ENCODE measurements at regions not wholly inside any gene's neighbourhood (a gene's known extent, or its start where the extent isn't known, plus 50 kb on each side); places are given as distances from the start of the nearest gene placed in this dataset.
"Not testable (repeated sequence)": the region's sequence is repeated elsewhere in the genome, so short reads cannot be mapped to it uniquely, and the experiment has no call there.

- not testable (repeated sequence) for H3K27ac ChIP-seq; H3K4me2 ChIP-seq; H2AFZ ChIP-seq (replicated peaks); H4K20me1 ChIP-seq (ENCODE audit: low read depth); H3K36me3 Mint-ChIP-seq; H3K9me3 ChIP-seq (ENCODE audit: low read depth); H3K9ac ChIP-seq; DNase-seq (ENCODE audit: low spot score); H3K4me3 ChIP-seq; H3K4me1 Mint-ChIP-seq; H3K36me3 ChIP-seq; H3K4me3 Mint-ChIP-seq; H3K4me1 ChIP-seq; H3K27ac Mint-ChIP-seq; H3F3A ChIP-seq (ENCODE audit: low read depth); H3K27me3 ChIP-seq; H3K27me3 Mint-ChIP-seq (ENCODE audit: insufficient read depth, low read depth); H3K79me2 ChIP-seq (ENCODE audit: low read depth)
- H3K9me3 Mint-ChIP-seq, result peaks cover 26% of the 10 kb centered on the region
These were observed 2879.9 kb downstream of the RPIA start for GRCh38 chr2:91571239-91571923.

GRCh38 chr2:91573018-91573417 lies 2881.5 kb downstream of the RPIA start:
- H3F3A ChIP-seq (ENCODE audit: low read depth); H3K9ac ChIP-seq; H4K20me1 ChIP-seq (ENCODE audit: low read depth); H2AFZ ChIP-seq (replicated peaks); H3K36me3 ChIP-seq; H3K4me3 ChIP-seq; H3K27me3 Mint-ChIP-seq (ENCODE audit: insufficient read depth, low read depth); H3K79me2 ChIP-seq (ENCODE audit: low read depth); H3K27me3 ChIP-seq; H3K36me3 Mint-ChIP-seq; DNase-seq (ENCODE audit: low spot score); H3K4me1 ChIP-seq; H3K27ac ChIP-seq; H3K4me3 Mint-ChIP-seq; H3K27ac Mint-ChIP-seq; H3K4me1 Mint-ChIP-seq; H3K4me2 ChIP-seq: not testable (repeated sequence)
- peaks cover 27% of the 10 kb centered on the region for H3K9me3 Mint-ChIP-seq
- H3K9me3 ChIP-seq (ENCODE audit: low read depth), result peaks cover 21% of the 10 kb centered on the region

- not testable (repeated sequence) for H3K79me2 ChIP-seq (ENCODE audit: low read depth); H3K4me1 ChIP-seq; H3K36me3 Mint-ChIP-seq; DNase-seq (ENCODE audit: low spot score); H3K27ac ChIP-seq; H3K4me2 ChIP-seq; H2AFZ ChIP-seq (replicated peaks); H3F3A ChIP-seq (ENCODE audit: low read depth); H3K4me1 Mint-ChIP-seq; H3K9ac ChIP-seq; H3K27me3 Mint-ChIP-seq (ENCODE audit: insufficient read depth, low read depth); H3K27ac Mint-ChIP-seq; H4K20me1 ChIP-seq (ENCODE audit: low read depth); H3K4me3 ChIP-seq; H3K4me3 Mint-ChIP-seq; H3K36me3 ChIP-seq; H3K27me3 ChIP-seq
- peaks cover 26% of the 10 kb centered on the region for H3K9me3 ChIP-seq (ENCODE audit: low read depth)
- peaks cover 26% of the 10 kb centered on the region for H3K9me3 Mint-ChIP-seq
These were observed 2882.3 kb downstream of the RPIA start for GRCh38 chr2:91573755-91574154.

DNA sequence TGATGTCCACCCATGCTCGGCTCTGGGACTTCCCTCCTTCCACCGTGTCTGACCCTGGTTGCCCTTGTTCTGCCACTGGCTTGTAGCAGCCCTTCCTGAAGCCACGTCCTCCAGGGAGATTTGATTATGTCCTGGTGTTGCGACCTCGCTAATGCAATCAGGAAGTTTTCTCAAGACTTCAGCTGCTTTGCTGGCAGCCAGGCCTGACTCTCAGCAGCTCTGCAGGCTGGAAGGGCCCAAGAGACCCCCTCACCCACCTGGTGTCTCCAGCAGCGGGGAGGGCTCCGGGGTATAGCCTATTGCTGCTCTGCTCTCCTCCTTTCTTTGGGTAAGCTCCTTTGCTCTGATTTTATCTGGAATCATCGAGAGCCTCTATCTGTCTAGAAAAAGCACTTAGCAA lies 2882.8 kb downstream of the RPIA start:
- not testable (repeated sequence) for H3K4me1 Mint-ChIP-seq; H3K4me2 ChIP-seq; H2AFZ ChIP-seq (replicated peaks); H3F3A ChIP-seq (ENCODE audit: low read depth); H3K36me3 Mint-ChIP-seq; H3K4me1 ChIP-seq; H3K9ac ChIP-seq; H3K27ac ChIP-seq; H3K36me3 ChIP-seq; H3K27me3 Mint-ChIP-seq (ENCODE audit: insufficient read depth, low read depth); DNase-seq (ENCODE audit: low spot score); H3K4me3 Mint-ChIP-seq; H3K79me2 ChIP-seq (ENCODE audit: low read depth); H3K4me3 ChIP-seq; H4K20me1 ChIP-seq (ENCODE audit: low read depth); H3K27me3 ChIP-seq; H3K27ac Mint-ChIP-seq
- H3K9me3 Mint-ChIP-seq, result peaks cover 26% of the 10 kb centered on the region
- peaks cover 27% of the 10 kb centered on the region for H3K9me3 ChIP-seq (ENCODE audit: low read depth)

DNA sequence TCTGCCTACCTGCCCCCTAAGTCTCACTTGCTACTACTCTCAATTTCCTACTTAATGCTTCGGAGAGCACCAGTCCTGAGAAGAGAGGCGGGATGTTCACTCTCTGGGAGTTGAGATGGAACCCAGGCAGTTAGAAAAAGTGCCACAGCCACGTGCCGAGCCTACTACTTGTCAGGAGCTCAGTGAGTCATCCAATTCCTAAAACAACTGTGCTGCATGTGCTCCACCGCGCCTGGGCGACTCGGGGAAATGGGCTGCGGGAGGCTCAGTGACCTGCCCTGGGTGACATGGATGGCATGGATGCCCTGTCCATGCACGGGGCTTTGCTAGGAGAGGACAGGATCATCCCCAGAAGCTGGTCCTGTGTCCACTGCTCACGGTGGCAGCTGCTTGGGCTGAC lies 2884.2 kb downstream of the RPIA start:
- not testable (repeated sequence) for H2AFZ ChIP-seq (replicated peaks); H3K27ac Mint-ChIP-seq; H3K4me1 Mint-ChIP-seq; H3K4me2 ChIP-seq; H3K36me3 Mint-ChIP-seq; H3K27ac ChIP-seq; H3K4me3 Mint-ChIP-seq; DNase-seq (ENCODE audit: low spot score); H3K27me3 Mint-ChIP-seq (ENCODE audit: insufficient read depth, low read depth); H3K27me3 ChIP-seq; H3K79me2 ChIP-seq (ENCODE audit: low read depth); H3F3A ChIP-seq (ENCODE audit: low read depth); H4K20me1 ChIP-seq (ENCODE audit: low read depth); H3K9ac ChIP-seq; H3K4me3 ChIP-seq; H3K36me3 ChIP-seq; H3K4me1 ChIP-seq
- H3K9me3 ChIP-seq (ENCODE audit: low read depth), result peaks cover 39% of the 10 kb centered on the region
- H3K9me3 Mint-ChIP-seq, result peaks cover 31% of the 10 kb centered on the region

DNA sequence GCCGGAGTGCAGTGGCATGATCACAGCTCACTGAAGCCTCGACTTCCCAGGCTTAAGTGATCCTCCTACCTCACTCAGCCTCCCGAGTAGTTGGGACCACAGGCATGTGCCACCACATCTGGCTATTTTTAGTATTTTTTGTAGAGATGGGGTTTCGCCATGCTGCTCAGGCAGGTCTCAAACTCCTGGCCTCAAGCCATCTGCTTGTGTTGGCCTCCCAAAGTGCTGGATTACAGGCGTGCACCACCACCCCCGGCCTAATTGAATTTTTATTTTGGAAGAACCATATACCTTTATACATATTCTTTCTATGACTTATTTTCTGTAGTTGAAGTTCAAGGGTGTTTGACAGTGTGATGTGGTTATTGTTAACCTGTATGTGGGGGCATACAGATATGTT lies 2885.9 kb downstream of the RPIA start:
- not testable (repeated sequence) for H3K27me3 ChIP-seq; H3K4me2 ChIP-seq; H3K27ac Mint-ChIP-seq; H3K9ac ChIP-seq; H3K27me3 Mint-ChIP-seq (ENCODE audit: insufficient read depth, low read depth); H4K20me1 ChIP-seq (ENCODE audit: low read depth); H3K4me1 Mint-ChIP-seq; H3K79me2 ChIP-seq (ENCODE audit: low read depth); H3K4me3 Mint-ChIP-seq; DNase-seq (ENCODE audit: low spot score); H3K4me1 ChIP-seq; H2AFZ ChIP-seq (replicated peaks); H3K36me3 ChIP-seq; H3K27ac ChIP-seq; H3F3A ChIP-seq (ENCODE audit: low read depth); H3K4me3 ChIP-seq; H3K36me3 Mint-ChIP-seq
- peaks cover 28% of the 10 kb centered on the region for H3K9me3 Mint-ChIP-seq
- peaks cover 39% of the 10 kb centered on the region for H3K9me3 ChIP-seq (ENCODE audit: low read depth)

DNA sequence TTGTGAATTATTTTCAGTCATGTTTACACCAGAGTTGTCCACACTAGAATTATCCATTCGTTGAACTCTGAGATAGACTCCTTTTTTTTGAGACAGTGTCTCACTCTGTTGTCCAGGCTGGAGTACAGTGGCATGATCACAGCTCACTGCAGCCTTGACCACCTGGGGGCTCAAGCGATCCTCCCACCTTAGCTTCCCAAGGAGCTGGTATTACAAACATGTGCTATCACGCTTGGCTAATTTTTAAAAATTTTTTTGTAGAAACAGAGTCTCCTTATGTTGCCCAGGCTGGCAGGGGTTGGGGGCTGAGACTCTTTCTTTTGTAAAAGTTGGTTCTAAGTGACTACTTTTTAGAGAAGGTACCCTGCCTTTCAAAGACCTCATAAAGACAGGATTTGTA lies 2887.2 kb downstream of the RPIA start:
- peaks cover 22% of the 10 kb centered on the region for H3K9me3 Mint-ChIP-seq
- not testable (repeated sequence) for H3K36me3 Mint-ChIP-seq

GRCh38 chr2:91579555-91579954 lies 2888.1 kb downstream of the RPIA start:
- peaks cover 29% of the 10 kb centered on the region for H3K9me3 Mint-ChIP-seq
- not testable (repeated sequence) for H3K4me1 ChIP-seq; H3K27ac Mint-ChIP-seq; H3K36me3 Mint-ChIP-seq; H3F3A ChIP-seq (ENCODE audit: low read depth); H4K20me1 ChIP-seq (ENCODE audit: low read depth); DNase-seq (ENCODE audit: low spot score); H3K4me3 Mint-ChIP-seq; H2AFZ ChIP-seq (replicated peaks); H3K27ac ChIP-seq; H3K79me2 ChIP-seq (ENCODE audit: low read depth); H3K27me3 Mint-ChIP-seq (ENCODE audit: insufficient read depth, low read depth); H3K4me2 ChIP-seq; H3K9ac ChIP-seq; H3K4me3 ChIP-seq; H3K4me1 Mint-ChIP-seq; H3K27me3 ChIP-seq; H3K36me3 ChIP-seq
- H3K9me3 ChIP-seq (ENCODE audit: low read depth), result peaks cover 51% of the 10 kb centered on the region

More for the DNA sequence above, 2887.2 kb downstream of the RPIA start:
- H3K4me3 Mint-ChIP-seq; H3F3A ChIP-seq (ENCODE audit: low read depth); H3K27ac ChIP-seq; H3K4me3 ChIP-seq; H3K27me3 ChIP-seq; H3K4me1 ChIP-seq; H3K79me2 ChIP-seq (ENCODE audit: low read depth); H2AFZ ChIP-seq (replicated peaks); H3K27me3 Mint-ChIP-seq (ENCODE audit: insufficient read depth, low read depth); H3K4me2 ChIP-seq; H3K36me3 ChIP-seq; H4K20me1 ChIP-seq (ENCODE audit: low read depth); H3K27ac Mint-ChIP-seq; H3K4me1 Mint-ChIP-seq; H3K9ac ChIP-seq; DNase-seq (ENCODE audit: low spot score): not testable (repeated sequence)
- H3K9me3 ChIP-seq (ENCODE audit: low read depth), result peaks cover 43% of the 10 kb centered on the region

Measured in neural progenitor cell (in vitro differentiated cells).